SU-DHL-6 (cell line): ENCODE measurements at regions not wholly inside any gene's neighbourhood (a gene's known extent, or its start where the extent isn't known, plus 50 kb on each side); places are given as distances from the start of the nearest gene placed in this dataset.

ENCODE experiments used
- H2AFZ ChIP-seq: fragments of 200-600 bp; sonication (generic); 2 replicates; pipeline ENCODE4 v1.6.1; 2014; ENCODE audit warnings: low read depth, mild to moderate bottlenecking, moderate library complexity, mixed read lengths, antibody characterized with exemption, low read length; ENCODE audit not compliant: severe bottlenecking
- H3F3A ChIP-seq: fragments of 200-600 bp; shearing (Covaris generic); 2 replicates; pipeline ENCODE4 v1.6.0; 2016; ENCODE audit warnings: antibody characterized with exemption, mild to moderate bottlenecking; ENCODE audit not compliant: insufficient read depth
- H3K27ac ChIP-seq: fragments of 200-600 bp; sonication (generic); 2 replicates; pipeline ENCODE4 v1.5.1; 2016; ENCODE audit warnings: low read depth, mild to moderate bottlenecking, low read length, moderate library complexity, mixed read lengths
- H3K27me3 ChIP-seq: fragments of 200-600 bp; sonication (generic), shearing (Covaris generic); 2 replicates; pipeline ENCODE4 v1.6.0; 2014; ENCODE audit warnings: mild to moderate bottlenecking, low read length
- H3K36me3 ChIP-seq: fragments of 200-600 bp; sonication (generic); 2 replicates; pipeline ENCODE4 v1.6.1; 2014; ENCODE audit warnings: mild to moderate bottlenecking, low read length, mixed read lengths
- H3K4me2 ChIP-seq: fragments of 300-600, 200-600 bp; shearing (Covaris generic), sonication (generic); 2 replicates; pipeline ENCODE4 v1.6.0; 2014; ENCODE audit warnings: low read length, low read depth, mild to moderate bottlenecking; ENCODE audit not compliant: poor library complexity, severe bottlenecking
- H3K4me3 ChIP-seq: fragments of 200-600 bp; sonication (generic); 2 replicates; pipeline ENCODE4 v1.5.1; 2014; ENCODE audit warnings: antibody characterized with exemption, low read length, mild to moderate bottlenecking, mixed read lengths; ENCODE audit not compliant: insufficient read depth, poor library complexity, severe bottlenecking
- H3K79me2 ChIP-seq: fragments of 200-600 bp; sonication (generic); 2 replicates; pipeline ENCODE4 v1.6.1; 2014; ENCODE audit warnings: mild to moderate bottlenecking, low read length, moderate library complexity; ENCODE audit not compliant: insufficient read depth
- H3K9ac ChIP-seq: fragments of 200-600 bp; sonication (generic); 2 replicates; pipeline ENCODE4 v1.7.0; 2014; ENCODE audit warnings: mild to moderate bottlenecking, low read length
- H3K9me2 ChIP-seq: fragments of 200-600 bp; sonication (generic); replicated peaks from 2 replicates; pipeline ENCODE4 v1.6.1; 2014; ENCODE audit warnings: low read length; ENCODE audit not compliant: insufficient read depth
- H3K9me3 ChIP-seq: fragments of 200-600 bp; sonication (generic); 2 replicates; pipeline ENCODE4 v1.6.1; 2014; ENCODE audit warnings: low read length, mixed read lengths; ENCODE audit not compliant: insufficient read depth
- H4K20me1 ChIP-seq: fragments of 200-600 bp; sonication (generic); 2 replicates; pipeline ENCODE4 v1.6.1; 2014; ENCODE audit warnings: low read depth, mild to moderate bottlenecking, antibody characterized with exemption, low read length, moderate library complexity, mixed read lengths
- CTCF ChIP-seq: fragments of 200-600 bp; sonication (generic); IDR thresholded peaks from one replicate; pipeline ENCODE4 v1.5.1; 2017; ENCODE audit warnings: antibody characterized with exemption, mild to moderate bottlenecking, low read length, moderate library complexity; ENCODE audit not compliant: insufficient read depth, poor library complexity, severe bottlenecking
- EZH2phosphoT487 ChIP-seq: fragments of 200-600 bp; sonication (generic), shearing (Covaris generic); conservative IDR thresholded peaks from 2 replicates; pipeline ENCODE4 v1.6.1; 2018; ENCODE audit warnings: mild to moderate bottlenecking, antibody characterized with exemption, low read length, moderate library complexity, mixed read lengths

GRCh38 chr14:29220566-29220965, 454.0 kb downstream of the FOXG1 start:
- Histone ChIP-seq H3K36me3 (no peaks in the 10 kb centered on the region), H3K79me2 (no peaks in the 10 kb centered on the region), H3K27ac (no peak overlapping the region), H4K20me1 (no peaks in the 10 kb centered on the region), H3K4me3 (no peak overlapping the region), H2AFZ (no peak overlapping the region), H3K27me3 (no peaks in the 10 kb centered on the region), H3K4me2 (no peak overlapping the region), H3K9me2 (no peaks in the 10 kb centered on the region), H3K9me3 (no peaks in the 10 kb centered on the region), H3K9ac (no peak overlapping the region), H3F3A (no peaks in the 10 kb centered on the region)
- TF ChIP-seq EZH2phosphoT487, result no peak
- TF ChIP-seq CTCF, result no peak

GRCh38 chr14:29222006-29222405, 455.4 kb downstream of the FOXG1 start:
- TF ChIP-seq CTCF, result no peak
- TF ChIP-seq EZH2phosphoT487, result no peak
- Histone ChIP-seq H3K4me3 (no peak overlapping the region), H3K4me2 (no peak overlapping the region), H2AFZ (no peak overlapping the region), H3K27me3 (no peaks in the 10 kb centered on the region), H3K27ac (no peak overlapping the region), H3K79me2 (no peaks in the 10 kb centered on the region), H3F3A (no peaks in the 10 kb centered on the region), H3K9me2 (no peaks in the 10 kb centered on the region), H3K9me3 (no peaks in the 10 kb centered on the region), H3K36me3 (no peaks in the 10 kb centered on the region), H3K9ac (no peak overlapping the region), H4K20me1 (no peaks in the 10 kb centered on the region)

- Histone ChIP-seq H3K4me3 (no peak overlapping the region), H3K27ac (no peak overlapping the region), H3K9me2 (no peaks in the 10 kb centered on the region), H3K4me2 (no peak overlapping the region), H3K27me3 (no peaks in the 10 kb centered on the region), H3K9ac (no peak overlapping the region), H3F3A (no peaks in the 10 kb centered on the region), H3K36me3 (no peaks in the 10 kb centered on the region), H3K9me3 (no peaks in the 10 kb centered on the region), H4K20me1 (no peaks in the 10 kb centered on the region), H3K79me2 (no peaks in the 10 kb centered on the region), H2AFZ (no peak overlapping the region)
- peak; percentile 48 for TF ChIP-seq CTCF
- TF ChIP-seq EZH2phosphoT487, result no peak
These were observed 456.2 kb downstream of the FOXG1 start for GRCh38 chr14:29222671-29223268.
